COR-L47 (cell line): ENCODE measurements at regions not wholly inside any gene's neighbourhood (a gene's known extent, or its start where the extent isn't known, plus 50 kb on each side); places are given as distances from the start of the nearest gene placed in this dataset.

Experiments used
- DNase-seq: peaks from one replicate; lab custom pipeline; 2025; lab: John Stamatoyannopoulos, UW

GRCh38 chr7:84677117-84677732, 482.6 kb upstream of the SEMA3A start:
- DNase-seq = no peak

- peak; percentile 90 for DNase-seq
Observed at GRCh38 chr7:84675633-84676034, 481.0 kb upstream of the SEMA3A start.

GRCh38 chr7:84674236-84674913, 479.8 kb upstream of the SEMA3A start:
- peak; percentile 94 for DNase-seq

- no peak for DNase-seq
Observed at GRCh38 chr7:84669177-84669732, 474.7 kb upstream of the SEMA3A start.

- no peak for DNase-seq
Observed at GRCh38 chr7:84668116-84668515, 473.5 kb upstream of the SEMA3A start.

GRCh38 chr7:84666651-84667050, 472.1 kb upstream of the SEMA3A start:
- DNase-seq = no peak

- DNase-seq = no peak
Observed at GRCh38 chr7:84665339-84665738, 470.8 kb upstream of the SEMA3A start.

- no peak for DNase-seq
Observed at GRCh38 chr7:84664626-84665025, 470.0 kb upstream of the SEMA3A start.

- DNase-seq = no peak
Observed at GRCh38 chr7:84663224-84663623, 468.6 kb upstream of the SEMA3A start.

- DNase-seq = no peak
Observed at GRCh38 chr7:84658286-84658685, 463.7 kb upstream of the SEMA3A start.

GRCh38 chr7:84654273-84654672, 459.7 kb upstream of the SEMA3A start:
- no peak for DNase-seq

GRCh38 chr7:84651876-84652275, 457.3 kb upstream of the SEMA3A start:
- DNase-seq = no peak

- DNase-seq = no peak
Observed at GRCh38 chr7:84647797-84648757, 453.5 kb upstream of the SEMA3A start.

- DNase-seq = no peak
Observed at GRCh38 chr7:84642611-84643010, 448.0 kb upstream of the SEMA3A start.

GRCh38 chr7:84640637-84641036, 446.0 kb upstream of the SEMA3A start:
- no peak for DNase-seq

GRCh38 chr7:84638339-84638697, 443.7 kb upstream of the SEMA3A start:
- DNase-seq = no peak

- no peak for DNase-seq
Observed at GRCh38 chr7:84637568-84638338, 443.2 kb upstream of the SEMA3A start.

- no peak for DNase-seq
Observed at GRCh38 chr7:84631913-84632312, 437.3 kb upstream of the SEMA3A start.

GRCh38 chr7:84629640-84630318, 435.2 kb upstream of the SEMA3A start:
- DNase-seq = no peak

- DNase-seq = no peak
Observed at GRCh38 chr7:84629216-84629615, 434.6 kb upstream of the SEMA3A start.

GRCh38 chr7:84627250-84627649, 432.7 kb upstream of the SEMA3A start:
- DNase-seq = no peak
